ENCODE measurements at regions not wholly inside any gene's neighbourhood (a gene's known extent, or its start where the extent isn't known, plus 50 kb on each side); places are given as distances from the start of the nearest gene placed in this dataset.

GRCh38 chr2:21782866-21783265 is 659.1 kb downstream of the TDRD15 start:
- TF ChIP-seq CTCF (IDR thresholded peaks at IDR 0.05; ENCODE audit: low read depth, low read length, poor library complexity, severe bottlenecking) (no peak), EZH2phosphoT487 (IDR thresholded peaks at IDR 0.05; ENCODE audit: borderline replicate concordance, low read length) (no peak)
